ENCODE measurements at regions not wholly inside any gene's neighbourhood (a gene's known extent, or its start where the extent isn't known, plus 50 kb on each side); places are given as distances from the start of the nearest gene placed in this dataset.

- TF ChIP-seq CTCF (IDR thresholded peaks at IDR 0.05; ENCODE audit: insufficient read depth, low read depth, low read length) (no peak), EZH2 (IDR thresholded peaks at IDR 0.05; ENCODE audit: insufficient read depth, low read length) (no peak)
Observed at GRCh38 chr12:33634544-33634943, 194.9 kb upstream of the SYT10 start.

All from astrocyte (in vitro differentiated cells and primary cell).